ENCODE measurements at regions not wholly inside any gene's neighbourhood (a gene's known extent, or its start where the extent isn't known, plus 50 kb on each side); places are given as distances from the start of the nearest gene placed in this dataset.

- TF ChIP-seq CTCF (IDR thresholded peaks at IDR 0.05; ENCODE audit: insufficient read depth, low read length), result no peak
- no peak for DNase-seq (ENCODE audit: low read depth)
- no peak overlapping the region for H3K4me3 ChIP-seq (ENCODE audit: low read depth, low read length)
Observed at GRCh38 chr5:30937070-30937469, 256.4 kb upstream of the CDH6 start.

GRCh38 chr5:30933599-30933998, 259.9 kb upstream of the CDH6 start:
- H3K4me3 ChIP-seq (ENCODE audit: low read depth, low read length), result no peak overlapping the region
- TF ChIP-seq CTCF (IDR thresholded peaks at IDR 0.05; ENCODE audit: insufficient read depth, low read length), result no peak
- no peak for DNase-seq (ENCODE audit: low read depth)

GRCh38 chr5:30932273-30933017, 261.0 kb upstream of the CDH6 start:
- no peak for TF ChIP-seq CTCF (IDR thresholded peaks at IDR 0.05; ENCODE audit: insufficient read depth, low read length)
- DNase-seq (ENCODE audit: low read depth), result peak; percentile 25
- no peak overlapping the region for H3K4me3 ChIP-seq (ENCODE audit: low read depth, low read length)

GRCh38 chr5:30930736-30931135, 262.8 kb upstream of the CDH6 start:
- no peak overlapping the region for H3K4me3 ChIP-seq (ENCODE audit: low read depth, low read length)
- peak; percentile 4 for TF ChIP-seq CTCF (IDR thresholded peaks at IDR 0.05; ENCODE audit: insufficient read depth, low read length)
- DNase-seq (ENCODE audit: low read depth), result peak; percentile 53

- TF ChIP-seq CTCF (IDR thresholded peaks at IDR 0.05; ENCODE audit: insufficient read depth, low read length), result no peak
- peak; percentile 14 for DNase-seq (ENCODE audit: low read depth)
- H3K4me3 ChIP-seq (ENCODE audit: low read depth, low read length), result no peak overlapping the region
Observed at GRCh38 chr5:30928956-30929355, 264.5 kb upstream of the CDH6 start.

GRCh38 chr5:30926218-30926617, 267.3 kb upstream of the CDH6 start:
- no peak overlapping the region for H3K4me3 ChIP-seq (ENCODE audit: low read depth, low read length)
- TF ChIP-seq CTCF (IDR thresholded peaks at IDR 0.05; ENCODE audit: insufficient read depth, low read length), result no peak
- no peak for DNase-seq (ENCODE audit: low read depth)

GRCh38 chr5:30921388-30921787, 272.1 kb upstream of the CDH6 start:
- DNase-seq (ENCODE audit: low read depth), result no peak
- no peak for TF ChIP-seq CTCF (IDR thresholded peaks at IDR 0.05; ENCODE audit: insufficient read depth, low read length)
- H3K4me3 ChIP-seq (ENCODE audit: low read depth, low read length), result no peak overlapping the region
